ENCODE measurements at regions not wholly inside any gene's neighbourhood (a gene's known extent, or its start where the extent isn't known, plus 50 kb on each side); places are given as distances from the start of the nearest gene placed in this dataset.
A peak's percentile ranks its signal among the peaks of the same experiment; 100 is the strongest.
"Not testable (repeated sequence)": the region's sequence is repeated elsewhere in the genome, so short reads cannot be mapped to it uniquely, and the experiment has no call there.

GRCh38 chr10:62661143-62661542, 143.4 kb upstream of the ADO start:
- no peak for DNase-seq (ENCODE audit: low read depth)

GRCh38 chr10:62662486-62662885, 142.0 kb upstream of the ADO start:
- no peak for DNase-seq (ENCODE audit: low read depth)

- no peak for DNase-seq (ENCODE audit: low read depth)
These were observed 138.7 kb upstream of the ADO start for GRCh38 chr10:62665771-62666170.

- no peak for DNase-seq (ENCODE audit: low read depth)
These were observed 138.2 kb upstream of the ADO start for GRCh38 chr10:62666275-62666674.

GRCh38 chr10:62669341-62669740, 135.2 kb upstream of the ADO start:
- no peak for DNase-seq (ENCODE audit: low read depth)

GRCh38 chr10:62671104-62671503, 133.4 kb upstream of the ADO start:
- no peak for DNase-seq (ENCODE audit: low read depth)

GRCh38 chr10:62681211-62681940, 123.1 kb upstream of the ADO start:
- peak; percentile 73 for DNase-seq (ENCODE audit: low read depth)

- DNase-seq (ENCODE audit: low read depth): no peak
These were observed 119.6 kb upstream of the ADO start for GRCh38 chr10:62684911-62685310.

- no peak for DNase-seq (ENCODE audit: low read depth)
These were observed 117.2 kb upstream of the ADO start for GRCh38 chr10:62687230-62687748.

GRCh38 chr10:62688971-62689700, 115.4 kb upstream of the ADO start:
- no peak for DNase-seq (ENCODE audit: low read depth)

GRCh38 chr10:62689712-62690111, 114.8 kb upstream of the ADO start:
- no peak for DNase-seq (ENCODE audit: low read depth)

GRCh38 chr10:62690703-62691102, 113.8 kb upstream of the ADO start:
- no peak for DNase-seq (ENCODE audit: low read depth)

GRCh38 chr10:62691336-62691735, 113.2 kb upstream of the ADO start:
- no peak for DNase-seq (ENCODE audit: low read depth)

- no peak for DNase-seq (ENCODE audit: low read depth)
These were observed 112.4 kb upstream of the ADO start for GRCh38 chr10:62692085-62692484.

GRCh38 chr10:62693306-62693705, 111.2 kb upstream of the ADO start:
- DNase-seq (ENCODE audit: low read depth): no peak

GRCh38 chr10:62694537-62695126, 109.9 kb upstream of the ADO start:
- DNase-seq (ENCODE audit: low read depth): no peak

- DNase-seq (ENCODE audit: low read depth): no peak
These were observed 107.7 kb upstream of the ADO start for GRCh38 chr10:62696798-62697197.

- no peak for DNase-seq (ENCODE audit: low read depth)
These were observed 105.4 kb upstream of the ADO start for GRCh38 chr10:62699148-62699547.

GRCh38 chr10:62704121-62704520, 100.4 kb upstream of the ADO start:
- not testable (repeated sequence) for DNase-seq (ENCODE audit: low read depth)

GRCh38 chr10:62705789-62706188, 98.7 kb upstream of the ADO start:
- DNase-seq (ENCODE audit: low read depth): no peak

- DNase-seq (ENCODE audit: low read depth): no peak
These were observed 96.7 kb upstream of the ADO start for GRCh38 chr10:62707810-62708209.

- DNase-seq (ENCODE audit: low read depth): no peak
These were observed 96.0 kb upstream of the ADO start for GRCh38 chr10:62708569-62708968.

- no peak for DNase-seq (ENCODE audit: low read depth)
These were observed 95.3 kb upstream of the ADO start for GRCh38 chr10:62709200-62709599.
